CD4-positive, CD25-positive, alpha-beta regulatory T cell (primary cell): ENCODE measurements at regions not wholly inside any gene's neighbourhood (a gene's known extent, or its start where the extent isn't known, plus 50 kb on each side); places are given as distances from the start of the nearest gene placed in this dataset.
"Not testable (repeated sequence)": the region's sequence is repeated elsewhere in the genome, so short reads cannot be mapped to it uniquely, and the experiment has no call there.

Experiments
- ATAC-seq, 2 donors: fragments of 150-1000 bp; cut with Tn5 transposase; one replicate each; pipeline ENCODE4 v1.10.0; 2021; ENCODE audit warnings: low read depth in 2 of 2, moderate number of reproducible peaks in 2 of 2, moderate library complexity in 1 of 2
- DNase-seq, 3 donors: peaks; one replicate each; pipeline versions ENCODE4 v3.0.0 to v3.0.0-alpha.2; 2012 to 2022; ENCODE audit warnings: mixed read lengths in 1 of 3
- H3K27ac ChIP-seq: one replicate; pipeline ENCODE4 v1.7.0; 2013; ENCODE audit warnings: mild to moderate bottlenecking, low read length; ENCODE audit not compliant: insufficient read depth, poor library complexity, severe bottlenecking
- H3K27me3 ChIP-seq: one replicate; pipeline ENCODE4 v1.7.0; 2013; ENCODE audit warnings: low read length; ENCODE audit not compliant: control insufficient read depth, insufficient read depth
- H3K36me3 ChIP-seq: one replicate; pipeline ENCODE4 v1.7.0; 2013; ENCODE audit warnings: mild to moderate bottlenecking, low read length, moderate library complexity; ENCODE audit not compliant: control insufficient read depth, insufficient read depth
- H3K4me1 ChIP-seq: 2 replicates; pipeline ENCODE4 v1.7.0; 2013; ENCODE audit warnings: mild to moderate bottlenecking, low read length; ENCODE audit not compliant: insufficient read depth, control insufficient read depth, poor library complexity, severe bottlenecking
- H3K4me3 ChIP-seq: one replicate; pipeline ENCODE4 v1.7.0; 2013; ENCODE audit warnings: low read depth, mild to moderate bottlenecking, low read length, moderate library complexity
- H3K9me3 ChIP-seq, 2 experiments: 1 replicate in 1 of 2; 2 replicates in 1 of 2; pipeline ENCODE4 v1.7.0; 2013; ENCODE audit warnings: low read length in 2 of 2, mild to moderate bottlenecking in 1 of 2, moderate library complexity in 1 of 2; ENCODE audit not compliant: control insufficient read depth in 2 of 2
- H3K27ac Mint-ChIP-seq, 3 donors: one replicate each; pipeline ENCODE4 v1.8.0; 2020 to 2022; ENCODE audit warnings: mild to moderate bottlenecking in 3 of 3, mixed read lengths in 3 of 3, moderate library complexity in 2 of 3
- H3K27me3 Mint-ChIP-seq: one replicate; pipeline ENCODE4 v1.8.0; 2022; ENCODE audit warnings: mild to moderate bottlenecking, mixed read lengths
- H3K36me3 Mint-ChIP-seq: one replicate; pipeline ENCODE4 v1.8.0; 2020; ENCODE audit warnings: mixed read lengths
- H3K4me1 Mint-ChIP-seq, 4 donors: one replicate each; pipeline ENCODE4 v1.8.0; 2020 to 2022; ENCODE audit warnings: mixed read lengths in 4 of 4, mild to moderate bottlenecking in 1 of 4
- H3K4me3 Mint-ChIP-seq, 4 donors: one replicate each; pipeline ENCODE4 v1.8.0; 2020 to 2022; ENCODE audit warnings: mild to moderate bottlenecking in 4 of 4, mixed read lengths in 4 of 4, moderate library complexity in 3 of 4
- H3K9me3 Mint-ChIP-seq, 7 donors: one replicate each; pipeline ENCODE4 v1.8.0; 2020 to 2022; ENCODE audit warnings: mixed read lengths in 7 of 7, mild to moderate bottlenecking in 3 of 7, moderate library complexity in 2 of 7

- no peaks in the 10 kb centered on the region for H3K27me3 Mint-ChIP-seq
- H3K9me3 ChIP-seq: no peaks in the 10 kb centered on the region
- H3K27ac ChIP-seq: no peak overlapping the region
- DNase-seq (no peak), ATAC-seq (no peak)
- peak overlapping the region in 1 of 3 donors; percentile 12 for H3K27ac Mint-ChIP-seq
- no peaks in the 10 kb centered on the region for H3K36me3 Mint-ChIP-seq
- H3K4me1 ChIP-seq: no peaks in the 10 kb centered on the region
- no peaks in the 10 kb centered on the region for H3K27me3 ChIP-seq
- H3K4me3 Mint-ChIP-seq: no peak overlapping the region
- no peaks in the 10 kb centered on the region for H3K36me3 ChIP-seq
- H3K4me1 Mint-ChIP-seq: peaks cover 0 to 4% (median 0%) of the 10 kb centered on the region in 4 donors
- peaks cover 0 to 8% (median 0%) of the 10 kb centered on the region in 7 donors for H3K9me3 Mint-ChIP-seq
- H3K4me3 ChIP-seq: no peak overlapping the region
Observed at GRCh38 chr12:46537387-46537955, 164.9 kb upstream of the SLC38A2 start.

- not testable (repeated sequence) for H3K27me3 ChIP-seq, H3K4me3 Mint-ChIP-seq, H3K9me3 Mint-ChIP-seq, H3K27ac ChIP-seq, DNase-seq, ATAC-seq, H3K4me1 Mint-ChIP-seq, H3K36me3 ChIP-seq, H3K36me3 Mint-ChIP-seq, H3K27me3 Mint-ChIP-seq, H3K4me1 ChIP-seq, H3K4me3 ChIP-seq, H3K9me3 ChIP-seq
- peak overlapping the region in 1 of 3 donors; percentile 49 for H3K27ac Mint-ChIP-seq
Observed at GRCh38 chr12:46536316-46536715, 163.7 kb upstream of the SLC38A2 start.

GRCh38 chr12:46535907-46536306, 163.3 kb upstream of the SLC38A2 start:
- DNase-seq: no peak
- Histone ChIP-seq H3K27ac (no peak overlapping the region), H3K4me3 (no peak overlapping the region), H3K27me3 (no peaks in the 10 kb centered on the region), H3K4me1 (no peaks in the 10 kb centered on the region), H3K36me3 (no peaks in the 10 kb centered on the region), H3K9me3 (no peaks in the 10 kb centered on the region)
- Mint-ChIP-seq H3K27me3 (no peaks in the 10 kb centered on the region), H3K27ac (peak overlapping the region in 1 of 3 donors; percentile 49), H3K4me1 (peaks cover 0 to 4% (median 0%) of the 10 kb centered on the region in 4 donors), H3K9me3 (peaks cover 0 to 6% (median 0%) of the 10 kb centered on the region in 7 donors), H3K36me3 (no peaks in the 10 kb centered on the region), H3K4me3 (no peak overlapping the region)
- ATAC-seq: no peak

GRCh38 chr12:46535376-46535775, 162.8 kb upstream of the SLC38A2 start:
- Mint-ChIP-seq H3K36me3 (no peaks in the 10 kb centered on the region), H3K4me3 (no peak overlapping the region), H3K9me3 (peaks cover 0 to 6% (median 0%) of the 10 kb centered on the region in 7 donors), H3K4me1 (peaks cover 0 to 4% (median 0%) of the 10 kb centered on the region in 4 donors), H3K27me3 (no peaks in the 10 kb centered on the region), H3K27ac (peak overlapping the region in 1 of 3 donors; percentile 49)
- no peak for ATAC-seq
- no peaks in the 10 kb centered on the region for H3K9me3 ChIP-seq
- H3K27me3 ChIP-seq: no peaks in the 10 kb centered on the region
- H3K4me1 ChIP-seq: no peaks in the 10 kb centered on the region
- no peak for DNase-seq
- H3K27ac ChIP-seq: no peak overlapping the region
- H3K36me3 ChIP-seq: no peaks in the 10 kb centered on the region
- H3K4me3 ChIP-seq: no peak overlapping the region

- DNase-seq (no peak), ATAC-seq (no peak)
- no peak overlapping the region for H3K27ac ChIP-seq
- no peak overlapping the region for H3K27ac Mint-ChIP-seq
- H3K9me3 ChIP-seq: no peaks in the 10 kb centered on the region
- no peaks in the 10 kb centered on the region for H3K36me3 ChIP-seq
- no peak overlapping the region for H3K4me3 ChIP-seq
- peaks cover 4% of the 10 kb centered on the region for H3K27me3 Mint-ChIP-seq
- H3K9me3 Mint-ChIP-seq: peaks cover 0 to 3% (median 0%) of the 10 kb centered on the region in 7 donors
- no peak overlapping the region for H3K4me3 Mint-ChIP-seq
- no peaks in the 10 kb centered on the region for H3K27me3 ChIP-seq
- peaks cover 0 to 4% (median 0%) of the 10 kb centered on the region in 4 donors for H3K4me1 Mint-ChIP-seq
- no peaks in the 10 kb centered on the region for H3K36me3 Mint-ChIP-seq
- no peaks in the 10 kb centered on the region for H3K4me1 ChIP-seq
Observed at GRCh38 chr12:46534327-46534840, 161.8 kb upstream of the SLC38A2 start.

GRCh38 chr12:46533723-46534122, 161.2 kb upstream of the SLC38A2 start:
- Mint-ChIP-seq H3K4me3 (no peak overlapping the region), H3K27me3 (peaks cover 4% of the 10 kb centered on the region), H3K9me3 (peaks cover 0 to 7% (median 0%) of the 10 kb centered on the region in 7 donors), H3K4me1 (peaks cover 0 to 4% (median 0%) of the 10 kb centered on the region in 4 donors), H3K36me3 (no peaks in the 10 kb centered on the region), H3K27ac (no peak overlapping the region)
- Histone ChIP-seq H3K36me3 (no peaks in the 10 kb centered on the region), H3K4me1 (no peaks in the 10 kb centered on the region), H3K27me3 (no peaks in the 10 kb centered on the region), H3K27ac (no peak overlapping the region), H3K9me3 (no peaks in the 10 kb centered on the region), H3K4me3 (no peak overlapping the region)
- ATAC-seq (no peak), DNase-seq (no peak)

GRCh38 chr12:46531804-46532203, 159.2 kb upstream of the SLC38A2 start:
- ATAC-seq (no peak), DNase-seq (no peak)
- peaks cover 3% of the 10 kb centered on the region for H3K36me3 Mint-ChIP-seq
- peaks cover 0 to 4% (median 0%) of the 10 kb centered on the region in 4 donors for H3K4me1 Mint-ChIP-seq
- H3K27me3 ChIP-seq: no peaks in the 10 kb centered on the region
- H3K9me3 Mint-ChIP-seq: peaks cover 0 to 9% (median 1%) of the 10 kb centered on the region in 7 donors
- H3K27ac Mint-ChIP-seq: no peak overlapping the region
- no peak overlapping the region for H3K4me3 Mint-ChIP-seq
- H3K27ac ChIP-seq: no peak overlapping the region
- no peaks in the 10 kb centered on the region for H3K36me3 ChIP-seq
- no peaks in the 10 kb centered on the region for H3K9me3 ChIP-seq
- no peaks in the 10 kb centered on the region for H3K4me1 ChIP-seq
- H3K4me3 ChIP-seq: no peak overlapping the region
- H3K27me3 Mint-ChIP-seq: peaks cover 7% of the 10 kb centered on the region
